ENCODE measurements at regions not wholly inside any gene's neighbourhood (a gene's known extent, or its start where the extent isn't known, plus 50 kb on each side); places are given as distances from the start of the nearest gene placed in this dataset.
"Not testable (repeated sequence)": the region's sequence is repeated elsewhere in the genome, so short reads cannot be mapped to it uniquely, and the experiment has no call there.

DNA sequence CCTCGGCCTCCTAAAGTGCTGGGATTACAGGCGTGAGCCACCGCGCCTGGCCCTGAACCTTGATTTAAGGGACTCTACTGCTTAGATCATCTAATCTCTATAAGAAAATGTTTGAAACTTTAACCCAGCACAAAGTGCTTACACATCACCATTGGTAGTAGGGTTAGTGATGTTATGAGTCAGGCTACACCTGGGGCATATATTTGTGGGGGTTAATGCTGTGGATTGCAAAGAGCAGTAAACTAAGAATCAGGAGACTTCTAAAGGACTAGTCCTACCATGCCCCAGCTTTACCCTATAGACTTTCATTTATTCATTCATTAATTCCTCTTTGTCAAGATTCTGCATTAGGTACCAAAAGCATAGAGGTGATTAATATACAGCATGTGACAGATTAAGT is 880.5 kb downstream of the TTLL7 start:
- no peak overlapping the region for H3K4ac ChIP-seq (ENCODE audit: low read depth, low read length)
- no peak overlapping the region for H3K14ac ChIP-seq (ENCODE audit: low read length)
- no peak overlapping the region for H2BK12ac ChIP-seq (ENCODE audit: low read length)
- no peak overlapping the region for H4K8ac ChIP-seq (ENCODE audit: low read depth, low read length)
- H3K4me1 ChIP-seq (ENCODE audit: control insufficient read depth in 1 of 2, insufficient read depth in 2 of 2, low read length in 2 of 2) = no peaks in the 10 kb centered on the region
- DNase-seq = no peak
- H2BK5ac ChIP-seq (ENCODE audit: low read depth, low read length, poor library complexity) = no peak overlapping the region
- H3K9me3 ChIP-seq (ENCODE audit: insufficient read depth, low read depth, low read length) = no peaks in the 10 kb centered on the region
- H3K23ac ChIP-seq (ENCODE audit: low read length) = no peak overlapping the region
- H3K4me3 ChIP-seq (ENCODE audit: low read depth, low read length) = no peak overlapping the region
- H2AFZ ChIP-seq (ENCODE audit: insufficient read depth, low read length, poor library complexity) = no peak overlapping the region
- no peaks in the 10 kb centered on the region for H3K79me1 ChIP-seq (ENCODE audit: low read length)
- no peak overlapping the region for H3K18ac ChIP-seq (ENCODE audit: low read length)
- H3K79me2 ChIP-seq (ENCODE audit: control insufficient read depth, insufficient read depth, low read length, poor library complexity) = no peaks in the 10 kb centered on the region
- H3K27me3 ChIP-seq (ENCODE audit: insufficient read depth, low read length) = no peaks in the 10 kb centered on the region
- H3K9ac ChIP-seq (ENCODE audit: low read length) = no peak overlapping the region
- no CpG with 5 or more reads among the region's 4 CpGs for WGBS (ENCODE audit: extremely low coverage, insufficient coverage, insufficient read length)
- H4K91ac ChIP-seq (ENCODE audit: low read depth, low read length) = no peak overlapping the region
- H3K36me3 ChIP-seq (ENCODE audit: control insufficient read depth in 1 of 2, insufficient read depth in 2 of 2, low read length in 2 of 2) = no peaks in the 10 kb centered on the region
- H3K4me2 ChIP-seq (ENCODE audit: low read length) = no peak overlapping the region
- H2BK120ac ChIP-seq (ENCODE audit: insufficient read depth, low read length, poor library complexity) = no peak overlapping the region
- H3K27ac ChIP-seq (ENCODE audit: low read depth, low read length) = no peak overlapping the region
- no peak overlapping the region for H4K12ac ChIP-seq (ENCODE audit: low read depth, low read length)
- no peak overlapping the region for H2AK5ac ChIP-seq (ENCODE audit: low read length)

DNA sequence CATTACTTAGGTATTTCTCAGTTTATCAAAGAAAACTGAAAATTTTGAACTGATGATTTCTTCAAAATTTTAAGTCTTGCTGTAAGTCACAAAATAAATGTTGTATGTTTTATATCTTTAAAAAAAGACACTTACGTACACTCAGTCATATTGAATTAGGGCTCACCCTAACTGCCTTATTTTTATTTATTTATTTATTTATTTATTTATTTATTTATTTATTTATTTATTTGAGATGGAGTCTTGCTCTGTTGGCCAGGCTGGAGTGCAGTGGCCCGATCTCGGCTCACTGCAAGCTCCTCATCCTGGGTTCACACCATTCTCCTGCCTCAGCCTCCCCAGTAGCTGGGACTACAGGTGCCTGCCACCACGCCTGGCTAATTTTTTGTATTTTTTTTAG is 881.9 kb downstream of the TTLL7 start:
- H4K91ac ChIP-seq (ENCODE audit: low read depth, low read length); H3K4me3 ChIP-seq (ENCODE audit: low read depth, low read length); H3K27ac ChIP-seq (ENCODE audit: low read depth, low read length); H3K9ac ChIP-seq (ENCODE audit: low read length); H3K4me1 ChIP-seq (ENCODE audit: control insufficient read depth in 1 of 2, insufficient read depth in 2 of 2, low read length in 2 of 2); H3K79me2 ChIP-seq (ENCODE audit: control insufficient read depth, insufficient read depth, low read length, poor library complexity); H2AK5ac ChIP-seq (ENCODE audit: low read length); H2AFZ ChIP-seq (ENCODE audit: insufficient read depth, low read length, poor library complexity); H2BK120ac ChIP-seq (ENCODE audit: insufficient read depth, low read length, poor library complexity); H4K12ac ChIP-seq (ENCODE audit: low read depth, low read length); H3K14ac ChIP-seq (ENCODE audit: low read length); H2BK12ac ChIP-seq (ENCODE audit: low read length); H3K79me1 ChIP-seq (ENCODE audit: low read length); H3K23ac ChIP-seq (ENCODE audit: low read length); H3K18ac ChIP-seq (ENCODE audit: low read length); H3K36me3 ChIP-seq (ENCODE audit: control insufficient read depth in 1 of 2, insufficient read depth in 2 of 2, low read length in 2 of 2); H3K4me2 ChIP-seq (ENCODE audit: low read length); H2BK5ac ChIP-seq (ENCODE audit: low read depth, low read length, poor library complexity); H3K4ac ChIP-seq (ENCODE audit: low read depth, low read length); DNase-seq; H3K9me3 ChIP-seq (ENCODE audit: insufficient read depth, low read depth, low read length); H3K27me3 ChIP-seq (ENCODE audit: insufficient read depth, low read length); H4K8ac ChIP-seq (ENCODE audit: low read depth, low read length): not testable (repeated sequence)
- WGBS (ENCODE audit: extremely low coverage, insufficient coverage, insufficient read length) = no CpG with 5 or more reads among the region's 4 CpGs

GRCh38 chr1:83115785-83116184 is 883.1 kb downstream of the TTLL7 start:
- Histone ChIP-seq H3K18ac (ENCODE audit: low read length) (no peak overlapping the region), H4K91ac (ENCODE audit: low read depth, low read length) (no peak overlapping the region), H3K4me1 (ENCODE audit: control insufficient read depth in 1 of 2, insufficient read depth in 2 of 2, low read length in 2 of 2) (no peaks in the 10 kb centered on the region), H3K9me3 (ENCODE audit: insufficient read depth, low read depth, low read length) (peaks cover 2% of the 10 kb centered on the region), H2BK5ac (ENCODE audit: low read depth, low read length, poor library complexity) (no peak overlapping the region), H3K36me3 (ENCODE audit: control insufficient read depth in 1 of 2, insufficient read depth in 2 of 2, low read length in 2 of 2) (no peaks in the 10 kb centered on the region), H3K9ac (ENCODE audit: low read length) (no peak overlapping the region), H4K12ac (ENCODE audit: low read depth, low read length) (no peak overlapping the region), H3K4me2 (ENCODE audit: low read length) (no peak overlapping the region), H4K8ac (ENCODE audit: low read depth, low read length) (no peak overlapping the region), H3K79me2 (ENCODE audit: control insufficient read depth, insufficient read depth, low read length, poor library complexity) (no peaks in the 10 kb centered on the region), H3K79me1 (ENCODE audit: low read length) (no peaks in the 10 kb centered on the region), H3K23ac (ENCODE audit: low read length) (no peak overlapping the region), H2BK120ac (ENCODE audit: insufficient read depth, low read length, poor library complexity) (no peak overlapping the region), H3K4me3 (ENCODE audit: low read depth, low read length) (no peak overlapping the region), H2AFZ (ENCODE audit: insufficient read depth, low read length, poor library complexity) (no peak overlapping the region), H3K27ac (ENCODE audit: low read depth, low read length) (no peak overlapping the region), H3K14ac (ENCODE audit: low read length) (no peak overlapping the region), H3K27me3 (ENCODE audit: insufficient read depth, low read length) (no peaks in the 10 kb centered on the region), H2AK5ac (ENCODE audit: low read length) (no peak overlapping the region), H3K4ac (ENCODE audit: low read depth, low read length) (no peak overlapping the region), H2BK12ac (ENCODE audit: low read length) (no peak overlapping the region)
- peak in 1 of 2 donors; percentile 4 for DNase-seq
- WGBS (ENCODE audit: extremely low coverage, insufficient coverage, insufficient read length) = no CpG with 5 or more reads among the region's 2 CpGs

GRCh38 chr1:83114136-83114834 is 884.6 kb downstream of the TTLL7 start:
- no peak for DNase-seq
- Histone ChIP-seq H2BK120ac (ENCODE audit: insufficient read depth, low read length, poor library complexity) (no peak overlapping the region), H3K18ac (ENCODE audit: low read length) (no peak overlapping the region), H3K9me3 (ENCODE audit: insufficient read depth, low read depth, low read length) (peaks cover 2% of the 10 kb centered on the region), H4K91ac (ENCODE audit: low read depth, low read length) (no peak overlapping the region), H3K79me2 (ENCODE audit: control insufficient read depth, insufficient read depth, low read length, poor library complexity) (no peaks in the 10 kb centered on the region), H3K14ac (ENCODE audit: low read length) (no peak overlapping the region), H3K9ac (ENCODE audit: low read length) (no peak overlapping the region), H2AK5ac (ENCODE audit: low read length) (no peak overlapping the region), H3K23ac (ENCODE audit: low read length) (no peak overlapping the region), H2BK12ac (ENCODE audit: low read length) (no peak overlapping the region), H3K4me3 (ENCODE audit: low read depth, low read length) (no peak overlapping the region), H4K8ac (ENCODE audit: low read depth, low read length) (no peak overlapping the region), H3K27ac (ENCODE audit: low read depth, low read length) (no peak overlapping the region), H3K79me1 (ENCODE audit: low read length) (no peaks in the 10 kb centered on the region), H3K27me3 (ENCODE audit: insufficient read depth, low read length) (no peaks in the 10 kb centered on the region), H3K4me1 (ENCODE audit: control insufficient read depth in 1 of 2, insufficient read depth in 2 of 2, low read length in 2 of 2) (no peaks in the 10 kb centered on the region), H2AFZ (ENCODE audit: insufficient read depth, low read length, poor library complexity) (no peak overlapping the region), H2BK5ac (ENCODE audit: low read depth, low read length, poor library complexity) (no peak overlapping the region), H3K4ac (ENCODE audit: low read depth, low read length) (no peak overlapping the region), H3K36me3 (ENCODE audit: control insufficient read depth in 1 of 2, insufficient read depth in 2 of 2, low read length in 2 of 2) (no peaks in the 10 kb centered on the region), H4K12ac (ENCODE audit: low read depth, low read length) (no peak overlapping the region), H3K4me2 (ENCODE audit: low read length) (no peak overlapping the region)
- WGBS (ENCODE audit: extremely low coverage, insufficient coverage, insufficient read length) = no CpG with 5 or more reads among the region's 2 CpGs
